HUES48 (cell line): ENCODE measurements at regions not wholly inside any gene's neighbourhood (a gene's known extent, or its start where the extent isn't known, plus 50 kb on each side); places are given as distances from the start of the nearest gene placed in this dataset.
A peak's percentile ranks its signal among the peaks of the same experiment; 100 is the strongest.

Experiments
- H3K27ac ChIP-seq: one replicate; pipeline ENCODE4 v1.7.0; 2013; ENCODE audit warnings: low read depth, low read length, inconsistent platforms
- H3K27me3 ChIP-seq: 2 replicates; pipeline ENCODE4 v1.6.1; 2013; ENCODE audit warnings: mild to moderate bottlenecking, low read length; ENCODE audit not compliant: control insufficient read depth, insufficient read depth
- H3K36me3 ChIP-seq: 2 replicates; pipeline ENCODE4 v1.6.1; 2013; ENCODE audit warnings: low read length; ENCODE audit not compliant: control insufficient read depth, insufficient read depth
- H3K4me1 ChIP-seq: 2 replicates; pipeline ENCODE4 v1.6.1; 2013; ENCODE audit warnings: mild to moderate bottlenecking, low read length; ENCODE audit not compliant: control insufficient read depth, insufficient read depth
- H3K4me3 ChIP-seq: 2 replicates; pipeline ENCODE4 v1.5.1; 2013; ENCODE audit warnings: mild to moderate bottlenecking, low read depth, low read length
- H3K9ac ChIP-seq: 2 replicates; pipeline ENCODE4 v1.6.1; 2013; ENCODE audit warnings: mild to moderate bottlenecking, low read depth, low read length, moderate library complexity
- H3K9me3 ChIP-seq: 2 replicates; pipeline ENCODE4 v1.6.1; 2013; ENCODE audit warnings: low read length; ENCODE audit not compliant: control insufficient read depth, insufficient read depth

DNA sequence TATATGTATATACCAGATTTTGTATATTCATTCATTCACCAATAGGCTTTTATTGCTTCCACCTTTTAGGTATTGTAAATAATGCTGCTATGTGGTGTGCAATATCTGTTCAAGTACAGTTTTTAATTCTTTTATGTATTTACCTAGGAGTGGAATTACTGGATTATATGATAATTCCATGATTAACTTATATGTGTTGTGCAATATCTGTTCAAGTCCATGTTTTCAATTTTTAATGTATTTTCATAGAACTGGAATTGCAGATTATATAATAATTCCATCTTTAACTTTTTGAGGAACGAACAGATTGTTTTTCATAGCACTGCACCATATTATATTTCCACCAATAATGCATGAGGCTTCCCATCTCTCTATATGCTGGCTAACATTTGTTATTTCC, 50.6 kb upstream of the L3MBTL4 start:
- no peak overlapping the region for H3K27ac ChIP-seq
- H3K36me3 ChIP-seq = no peaks in the 10 kb centered on the region
- H3K4me3 ChIP-seq = no peak overlapping the region
- no peaks in the 10 kb centered on the region; the same call in 1 of the 2 replicates for H3K9me3 ChIP-seq
- no peaks in the 10 kb centered on the region for H3K4me1 ChIP-seq
- no peak overlapping the region for H3K9ac ChIP-seq
- H3K27me3 ChIP-seq = no peaks in the 10 kb centered on the region

DNA sequence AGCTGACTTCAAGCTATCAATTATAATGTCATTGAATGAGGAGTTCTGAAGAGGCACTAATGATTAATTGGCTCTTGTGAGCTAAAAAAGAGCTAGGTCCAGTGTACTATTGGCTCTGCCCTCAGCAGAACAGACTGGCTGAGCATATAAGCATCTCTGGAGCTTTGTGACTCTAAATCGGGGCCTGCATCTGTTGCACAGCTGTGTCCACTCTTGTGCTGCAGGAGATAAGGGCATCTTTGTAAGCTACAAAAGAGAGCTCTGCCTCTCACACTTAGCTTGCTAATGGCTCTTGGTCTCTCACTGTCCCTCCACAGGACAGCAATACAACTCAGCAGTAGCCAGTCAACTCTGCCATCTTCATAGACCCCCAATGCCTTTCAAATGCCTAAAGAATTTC, 61.5 kb upstream of the L3MBTL4 start:
- Histone ChIP-seq H3K36me3 (no peaks in the 10 kb centered on the region), H3K27ac (no peak overlapping the region), H3K4me3 (no peak overlapping the region), H3K9ac (no peak overlapping the region), H3K27me3 (no peaks in the 10 kb centered on the region), H3K9me3 (no peaks in the 10 kb centered on the region), H3K4me1 (no peaks in the 10 kb centered on the region)

GRCh38 chr18:6476880-6477279, 62.2 kb upstream of the L3MBTL4 start:
- no peak overlapping the region for H3K9ac ChIP-seq
- H3K9me3 ChIP-seq = no peaks in the 10 kb centered on the region

DNA sequence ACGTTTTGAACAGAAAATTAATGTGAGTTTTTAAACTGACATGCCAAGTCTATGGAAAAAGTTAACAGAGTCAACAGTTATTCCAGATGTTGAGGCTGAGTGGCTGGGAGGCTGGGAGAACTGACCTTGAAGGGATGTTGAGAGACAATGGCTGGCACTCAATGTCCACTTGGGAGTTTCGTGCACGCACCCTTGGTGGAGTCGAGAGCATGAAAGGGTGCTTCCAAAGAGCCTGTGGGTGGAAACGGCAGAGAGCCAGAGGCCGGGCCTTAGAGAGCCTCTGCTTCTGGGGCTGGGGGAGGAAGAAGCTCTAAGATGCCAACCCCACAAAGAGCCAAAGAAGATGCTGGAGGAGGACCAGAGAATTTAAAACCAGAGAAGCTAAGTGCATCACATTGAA, 63.4 kb upstream of the L3MBTL4 start:
- H3K9ac ChIP-seq = no peak overlapping the region
- H3K4me1 ChIP-seq = peaks cover 8% of the 10 kb centered on the region
- no peaks in the 10 kb centered on the region for H3K36me3 ChIP-seq
- no peaks in the 10 kb centered on the region for H3K9me3 ChIP-seq
- H3K27me3 ChIP-seq = no peaks in the 10 kb centered on the region
- H3K4me3 ChIP-seq = no peak overlapping the region
- no peak overlapping the region for H3K27ac ChIP-seq

More at GRCh38 chr18:6476880-6477279, 62.2 kb upstream of the L3MBTL4 start:
- Histone ChIP-seq H3K4me1 (no peaks in the 10 kb centered on the region), H3K4me3 (no peak overlapping the region), H3K27me3 (no peaks in the 10 kb centered on the region), H3K27ac (no peak overlapping the region), H3K36me3 (no peaks in the 10 kb centered on the region)

GRCh38 chr18:6479699-6480098, 65.0 kb upstream of the L3MBTL4 start:
- H3K27me3 ChIP-seq = no peaks in the 10 kb centered on the region
- H3K4me1 ChIP-seq = peaks cover 8% of the 10 kb centered on the region
- H3K9me3 ChIP-seq = no peaks in the 10 kb centered on the region
- H3K27ac ChIP-seq = no peak overlapping the region
- H3K36me3 ChIP-seq = no peaks in the 10 kb centered on the region
- no peak overlapping the region for H3K9ac ChIP-seq
- no peak overlapping the region for H3K4me3 ChIP-seq

GRCh38 chr18:6482198-6482977, 67.7 kb upstream of the L3MBTL4 start:
- H3K36me3 ChIP-seq = no peaks in the 10 kb centered on the region
- no peak overlapping the region for H3K4me3 ChIP-seq
- peaks cover 19% of the 10 kb centered on the region for H3K4me1 ChIP-seq
- H3K9me3 ChIP-seq = no peaks in the 10 kb centered on the region
- no peak overlapping the region for H3K27ac ChIP-seq
- no peaks in the 10 kb centered on the region for H3K27me3 ChIP-seq
- H3K9ac ChIP-seq = no peak overlapping the region

GRCh38 chr18:6484659-6485058, 69.9 kb upstream of the L3MBTL4 start:
- no peaks in the 10 kb centered on the region for H3K36me3 ChIP-seq
- peaks cover 37% of the 10 kb centered on the region for H3K4me1 ChIP-seq
- no peak overlapping the region for H3K4me3 ChIP-seq
- no peak overlapping the region for H3K9ac ChIP-seq
- no peaks in the 10 kb centered on the region for H3K9me3 ChIP-seq
- H3K27me3 ChIP-seq = no peaks in the 10 kb centered on the region
- H3K27ac ChIP-seq = no peak overlapping the region

DNA sequence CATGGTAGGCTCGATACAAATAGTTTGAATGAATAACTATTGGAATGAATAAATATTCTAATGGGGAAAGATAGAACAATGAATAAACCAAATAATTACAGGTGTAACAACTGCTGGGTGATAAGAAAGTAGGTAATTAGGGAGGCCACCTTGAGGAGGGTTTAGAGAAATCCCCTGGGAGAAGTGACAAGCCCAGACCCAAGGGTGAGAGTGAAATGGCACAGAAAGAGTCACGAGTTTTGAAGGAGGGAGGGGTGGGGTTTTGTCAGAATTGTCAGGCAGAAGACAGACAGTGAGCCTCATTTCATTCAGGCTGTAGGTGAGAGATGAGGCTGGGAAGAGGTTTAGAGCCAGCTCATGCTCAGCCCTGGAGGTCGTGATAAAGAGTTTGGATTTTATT, 71.6 kb upstream of the L3MBTL4 start:
- Histone ChIP-seq H3K36me3 (no peaks in the 10 kb centered on the region), H3K27me3 (no peaks in the 10 kb centered on the region)

DNA sequence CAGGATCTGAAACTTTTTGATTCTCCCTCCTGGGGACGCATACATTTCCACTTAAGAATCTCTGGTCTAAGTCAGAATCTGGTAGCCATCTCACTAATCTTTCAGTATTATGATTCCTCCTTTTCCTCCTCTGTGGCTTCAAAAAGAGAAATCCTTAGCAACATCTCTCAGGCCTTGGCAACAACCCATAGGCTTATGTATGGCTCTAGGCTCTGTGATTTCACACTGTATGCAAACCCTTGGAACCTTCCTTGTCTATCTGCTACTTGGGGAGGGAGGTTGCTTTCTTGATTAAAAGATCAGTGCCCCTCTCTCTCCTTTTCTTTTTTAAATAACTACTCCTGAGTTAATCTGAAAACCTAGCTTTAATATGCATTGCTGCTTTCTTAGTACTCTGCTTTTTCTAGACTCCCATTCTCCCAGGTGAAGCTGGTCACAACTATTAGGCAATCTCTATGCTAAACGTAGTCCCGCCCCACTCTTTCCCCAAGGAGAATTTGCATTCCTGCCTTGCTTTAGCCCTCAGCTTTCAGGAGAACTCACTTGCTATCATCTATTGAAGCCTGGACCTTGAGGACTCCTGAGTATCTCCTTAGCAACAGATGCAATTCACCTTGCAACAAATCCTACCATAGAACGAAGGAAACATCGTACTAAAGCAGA, 72.2 kb upstream of the L3MBTL4 start:
- H3K9me3 ChIP-seq = no peaks in the 10 kb centered on the region
- H3K27me3 ChIP-seq = no peaks in the 10 kb centered on the region
- H3K4me3 ChIP-seq = no peak overlapping the region
- H3K9ac ChIP-seq = no peak overlapping the region
- peaks cover 37% of the 10 kb centered on the region for H3K4me1 ChIP-seq
- peak overlapping the region; percentile 69 for H3K27ac ChIP-seq
- no peaks in the 10 kb centered on the region for H3K36me3 ChIP-seq

More for the DNA sequence above, 71.6 kb upstream of the L3MBTL4 start:
- no peak overlapping the region for H3K4me3 ChIP-seq
- H3K27ac ChIP-seq = no peak overlapping the region
- no peaks in the 10 kb centered on the region for H3K9me3 ChIP-seq
- H3K9ac ChIP-seq = no peak overlapping the region
- peaks cover 37% of the 10 kb centered on the region for H3K4me1 ChIP-seq

- H3K27ac ChIP-seq = peak overlapping the region; percentile 69
- no peaks in the 10 kb centered on the region for H3K9me3 ChIP-seq
- peak overlapping the region; percentile 44 for H3K4me3 ChIP-seq
- H3K4me1 ChIP-seq = peaks cover 30% of the 10 kb centered on the region
- H3K27me3 ChIP-seq = no peaks in the 10 kb centered on the region
- no peaks in the 10 kb centered on the region for H3K36me3 ChIP-seq
- no peak overlapping the region for H3K9ac ChIP-seq
Measured at GRCh38 chr18:6487968-6488367, 73.3 kb upstream of the L3MBTL4 start.

DNA sequence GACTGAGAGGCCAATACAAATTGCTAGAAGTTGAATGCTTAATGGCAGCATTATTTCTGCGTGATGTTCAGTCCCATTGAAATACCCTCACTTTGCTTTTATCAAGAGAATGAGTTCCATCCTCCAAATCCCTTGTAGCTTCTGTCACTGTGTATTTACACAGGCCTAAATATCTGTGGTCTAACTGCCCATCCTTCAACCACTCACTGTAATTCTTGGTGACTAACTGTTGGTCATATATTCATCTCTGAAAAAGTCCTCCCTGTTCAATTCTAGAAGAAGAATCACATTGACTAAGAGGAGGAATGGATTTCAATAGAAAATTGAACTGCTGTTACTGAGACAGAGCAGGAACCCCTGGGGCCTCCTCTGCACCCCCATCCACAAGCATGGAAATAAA, 74.2 kb upstream of the L3MBTL4 start:
- no peak overlapping the region for H3K27ac ChIP-seq
- no peak overlapping the region for H3K4me3 ChIP-seq
- peaks cover 30% of the 10 kb centered on the region for H3K4me1 ChIP-seq
- no peaks in the 10 kb centered on the region for H3K36me3 ChIP-seq
- no peaks in the 10 kb centered on the region for H3K9me3 ChIP-seq
- no peak overlapping the region for H3K9ac ChIP-seq
- no peaks in the 10 kb centered on the region for H3K27me3 ChIP-seq
